ENCODE measurements at regions not wholly inside any gene's neighbourhood (a gene's known extent, or its start where the extent isn't known, plus 50 kb on each side); places are given as distances from the start of the nearest gene placed in this dataset.

- Histone ChIP-seq H3K36me3 (ENCODE audit: insufficient read depth, low read length, poor library complexity, severe bottlenecking) (no peaks in the 10 kb centered on the region), H3K27ac (ENCODE audit: low read depth, low read length, poor library complexity, severe bottlenecking) (no peak overlapping the region), H3K27me3 (replicated peaks; ENCODE audit: insufficient read depth, low read depth, low read length, poor library complexity) (no peaks in the 10 kb centered on the region), H3K9me3 (ENCODE audit: low read depth, low read length, poor library complexity, severe bottlenecking) (no peaks in the 10 kb centered on the region), H3K4me3 (ENCODE audit: low read depth, low read length, poor library complexity, severe bottlenecking) (no peak overlapping the region), H3K4me1 (ENCODE audit: insufficient read depth, low read length, poor library complexity, severe bottlenecking) (no peaks in the 10 kb centered on the region)
- ChIA-PET CTCF (no interaction called here), POLR2A (ENCODE audit: low non-redundant PET) (no interaction called here)
- DNase-seq (ENCODE audit: low spot score) = no peak
- no TSS peak for BruUV-seq (replicated peaks)
- intact Hi-C loops (cut with micrococcal nuclease; ENCODE audit: unreplicated experiment) = no loop called here
- TF ChIP-seq CTCF (conservative IDR thresholded peaks at IDR 0.05; ENCODE audit: low read depth, low read length) = no peak
- TF ChIP-seq EZH2 (IDR thresholded peaks at IDR 0.05; ENCODE audit: borderline replicate concordance, low read depth, low read length, poor library complexity, severe bottlenecking) = no peak
Observed at GRCh38 chr12:82174936-82175335, 183.3 kb downstream of the CCDC59 start.

- no peak for TF ChIP-seq EZH2 (IDR thresholded peaks at IDR 0.05; ENCODE audit: borderline replicate concordance, low read depth, low read length, poor library complexity, severe bottlenecking)
- no peak for TF ChIP-seq CTCF (conservative IDR thresholded peaks at IDR 0.05; ENCODE audit: low read depth, low read length)
- no TSS peak for BruUV-seq (replicated peaks)
- CTCF ChIA-PET = no interaction called here
- DNase-seq (ENCODE audit: low spot score) = no peak
- intact Hi-C loops (cut with micrococcal nuclease; ENCODE audit: unreplicated experiment) = no loop called here
- Histone ChIP-seq H3K9me3 (ENCODE audit: low read depth, low read length, poor library complexity, severe bottlenecking) (no peaks in the 10 kb centered on the region), H3K27me3 (replicated peaks; ENCODE audit: insufficient read depth, low read depth, low read length, poor library complexity) (no peaks in the 10 kb centered on the region), H3K4me3 (ENCODE audit: low read depth, low read length, poor library complexity, severe bottlenecking) (no peak overlapping the region), H3K36me3 (ENCODE audit: insufficient read depth, low read length, poor library complexity, severe bottlenecking) (no peaks in the 10 kb centered on the region), H3K27ac (ENCODE audit: low read depth, low read length, poor library complexity, severe bottlenecking) (no peak overlapping the region), H3K4me1 (ENCODE audit: insufficient read depth, low read length, poor library complexity, severe bottlenecking) (no peaks in the 10 kb centered on the region)
- POLR2A ChIA-PET (ENCODE audit: low non-redundant PET) = no interaction called here
Observed at GRCh38 chr12:82174383-82174782, 183.8 kb downstream of the CCDC59 start.

GRCh38 chr12:82149045-82149444, 209.1 kb downstream of the CCDC59 start:
- no peak for DNase-seq (ENCODE audit: low spot score)
- H3K4me3 ChIP-seq (ENCODE audit: low read depth, low read length, poor library complexity, severe bottlenecking) = no peak overlapping the region
- no peaks in the 10 kb centered on the region for H3K4me1 ChIP-seq (ENCODE audit: insufficient read depth, low read length, poor library complexity, severe bottlenecking)
- TF ChIP-seq CTCF (conservative IDR thresholded peaks at IDR 0.05; ENCODE audit: low read depth, low read length) (no peak), EZH2 (IDR thresholded peaks at IDR 0.05; ENCODE audit: borderline replicate concordance, low read depth, low read length, poor library complexity, severe bottlenecking) (no peak)
- no peak overlapping the region for H3K27ac ChIP-seq (ENCODE audit: low read depth, low read length, poor library complexity, severe bottlenecking)
- CTCF ChIA-PET = no interaction called here
- POLR2A ChIA-PET (ENCODE audit: low non-redundant PET) = no interaction called here
- intact Hi-C loops (cut with micrococcal nuclease; ENCODE audit: unreplicated experiment) = no loop called here
- no peaks in the 10 kb centered on the region for H3K27me3 ChIP-seq (replicated peaks; ENCODE audit: insufficient read depth, low read depth, low read length, poor library complexity)
- BruUV-seq (replicated peaks) = no TSS peak
- no peaks in the 10 kb centered on the region for H3K9me3 ChIP-seq (ENCODE audit: low read depth, low read length, poor library complexity, severe bottlenecking)
- no peaks in the 10 kb centered on the region for H3K36me3 ChIP-seq (ENCODE audit: insufficient read depth, low read length, poor library complexity, severe bottlenecking)

All from A673 (cell line).